HepG2 (cell line): ENCODE measurements at regions not wholly inside any gene's neighbourhood (a gene's known extent, or its start where the extent isn't known, plus 50 kb on each side); places are given as distances from the start of the nearest gene placed in this dataset.

Source experiments
- E2F5 ChIP-seq: sonication (generic); formaldehyde crosslinking; conservative IDR thresholded peaks from 2 replicates; pipeline ENCODE4 v1.4.0; 2020; ENCODE audit warnings: missing genetic modification reagents
- EP300 ChIP-seq, 3 experiments: sonication (generic) in 1 of 3; formaldehyde crosslinking in 1 of 3; IDR thresholded peaks; 2 replicates each; pipeline versions ENCODE4 v1.5.1 to v1.6.1; 2011 to 2020; ENCODE audit warnings: low read depth in 2 of 3, low read length in 2 of 3, borderline replicate concordance in 1 of 3, improper control_type of control experiment in 1 of 3, mild to moderate bottlenecking in 1 of 3, missing genetic modification reagents in 1 of 3, moderate library complexity in 1 of 3
- GABPA ChIP-seq, 2 experiments: IDR thresholded peaks; 2 replicates each; pipeline ENCODE4 v1.6.1; 2011 to 2016; ENCODE audit warnings: low read depth in 2 of 2, low read length in 1 of 2, missing biosample characterization in 1 of 2, missing genetic modification characterization in 1 of 2
- MAFG ChIP-seq: sonication (generic); formaldehyde crosslinking; IDR thresholded peaks from 2 replicates; pipeline ENCODE4 v1.5.1; 2020; ENCODE audit warnings: mild to moderate bottlenecking, missing genetic modification reagents
- MEIS2 ChIP-seq: sonication (generic); formaldehyde crosslinking; IDR thresholded peaks from 2 replicates; pipeline ENCODE4 v1.9.0; 2021; ENCODE audit warnings: mild to moderate bottlenecking, missing genetic modification reagents
- TCF7 ChIP-seq: sonication (generic); IDR thresholded peaks from 2 replicates; pipeline ENCODE4 v1.6.1; 2016; ENCODE audit warnings: antibody characterized with exemption, low read depth
- ZNF17 ChIP-seq: sonication (generic); formaldehyde crosslinking; IDR thresholded peaks from 2 replicates; pipeline ENCODE4 v1.5.0; 2020; ENCODE audit warnings: mild to moderate bottlenecking, missing genetic modification reagents
- ZNF256 ChIP-seq: sonication (generic); formaldehyde crosslinking; conservative IDR thresholded peaks from 2 replicates; pipeline ENCODE4 v1.4.0; 2020; ENCODE audit warnings: missing genetic modification reagents
- ZNF503 ChIP-seq: sonication (generic); formaldehyde crosslinking; IDR thresholded peaks from 2 replicates; pipeline ENCODE4 v1.4.0; 2020; ENCODE audit warnings: missing genetic modification reagents
- TF ChIP-seq, protein P1 (sequence below): sonication (generic); formaldehyde crosslinking; IDR thresholded peaks from 2 replicates; pipeline ENCODE4 v1.5.0; 2020; ENCODE audit warnings: mild to moderate bottlenecking, missing genetic modification reagents, moderate library complexity

DNA sequence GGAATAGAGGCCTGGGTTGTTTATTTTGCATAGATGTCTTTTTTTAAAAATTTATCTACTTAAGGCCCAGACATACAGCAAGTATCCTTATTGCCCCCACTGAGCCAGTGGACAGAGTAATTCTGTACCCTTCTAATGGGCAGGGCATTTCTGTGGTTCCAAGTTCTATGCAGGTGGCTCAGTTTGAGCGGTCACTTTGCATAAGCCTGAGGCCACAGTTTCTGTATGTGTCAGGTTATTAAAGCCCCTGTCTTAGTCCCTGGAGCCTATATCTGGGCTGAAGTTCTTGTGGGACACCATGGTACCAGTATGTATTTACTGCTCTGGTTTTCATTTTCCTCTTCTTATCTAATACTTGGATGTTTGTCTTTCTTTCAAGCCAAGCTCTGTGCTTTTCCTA, 168.8 kb downstream of the MID1IP1 start:
- TF ChIP-seq, protein P1, sequence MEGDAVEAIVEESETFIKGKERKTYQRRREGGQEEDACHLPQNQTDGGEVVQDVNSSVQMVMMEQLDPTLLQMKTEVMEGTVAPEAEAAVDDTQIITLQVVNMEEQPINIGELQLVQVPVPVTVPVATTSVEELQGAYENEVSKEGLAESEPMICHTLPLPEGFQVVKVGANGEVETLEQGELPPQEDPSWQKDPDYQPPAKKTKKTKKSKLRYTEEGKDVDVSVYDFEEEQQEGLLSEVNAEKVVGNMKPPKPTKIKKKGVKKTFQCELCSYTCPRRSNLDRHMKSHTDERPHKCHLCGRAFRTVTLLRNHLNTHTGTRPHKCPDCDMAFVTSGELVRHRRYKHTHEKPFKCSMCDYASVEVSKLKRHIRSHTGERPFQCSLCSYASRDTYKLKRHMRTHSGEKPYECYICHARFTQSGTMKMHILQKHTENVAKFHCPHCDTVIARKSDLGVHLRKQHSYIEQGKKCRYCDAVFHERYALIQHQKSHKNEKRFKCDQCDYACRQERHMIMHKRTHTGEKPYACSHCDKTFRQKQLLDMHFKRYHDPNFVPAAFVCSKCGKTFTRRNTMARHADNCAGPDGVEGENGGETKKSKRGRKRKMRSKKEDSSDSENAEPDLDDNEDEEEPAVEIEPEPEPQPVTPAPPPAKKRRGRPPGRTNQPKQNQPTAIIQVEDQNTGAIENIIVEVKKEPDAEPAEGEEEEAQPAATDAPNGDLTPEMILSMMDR (CRISPR knock-in tag): no peak
- no peak for TF ChIP-seq ZNF256 (CRISPR knock-in tag)
- TF ChIP-seq E2F5 (CRISPR knock-in tag): no peak
- no peak for TF ChIP-seq MEIS2 (CRISPR knock-in tag)
- no peak for TF ChIP-seq TCF7
- no peak for TF ChIP-seq EP300 (IDR thresholded peaks at IDR 0.05; ENCODE audit: low read depth in 2 of 2, low read length in 2 of 2)
- no peak for TF ChIP-seq EP300 (CRISPR knock-in tag; IDR thresholded peaks at IDR 0.05; ENCODE audit: borderline replicate concordance)
- no peak for TF ChIP-seq MAFG
- no peak for TF ChIP-seq ZNF17 (CRISPR knock-in tag)
- no peak for TF ChIP-seq ZNF503 (CRISPR knock-in tag)
- no peak for TF ChIP-seq GABPA (IDR thresholded peaks at IDR 0.05; ENCODE audit: low read depth, low read length)
- no peak for TF ChIP-seq GABPA (CRISPR knock-in tag; IDR thresholded peaks at IDR 0.05; ENCODE audit: low read depth)
